ENCODE measurements at regions not wholly inside any gene's neighbourhood (a gene's known extent, or its start where the extent isn't known, plus 50 kb on each side); places are given as distances from the start of the nearest gene placed in this dataset.

DNA sequence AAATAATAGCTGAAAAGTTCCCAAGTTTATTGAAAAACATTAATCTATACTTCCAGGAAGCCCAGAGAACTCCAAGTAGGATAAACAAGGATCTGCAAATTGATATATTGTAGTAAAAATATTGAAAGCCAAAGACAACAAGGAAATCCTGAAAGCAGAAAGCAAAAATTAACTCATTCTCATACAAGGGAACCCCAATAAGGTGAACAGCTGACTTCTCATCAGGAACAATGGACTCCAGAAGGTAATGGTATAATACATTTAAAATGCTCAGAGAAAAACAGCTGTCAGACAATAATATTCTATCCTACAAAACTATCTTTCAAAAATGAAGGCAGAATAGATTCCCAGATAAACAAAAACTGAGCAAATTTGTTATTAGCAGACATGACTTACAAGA is 138.1 kb upstream of the BMP4 start:
- no peak for DNase-seq

DNA sequence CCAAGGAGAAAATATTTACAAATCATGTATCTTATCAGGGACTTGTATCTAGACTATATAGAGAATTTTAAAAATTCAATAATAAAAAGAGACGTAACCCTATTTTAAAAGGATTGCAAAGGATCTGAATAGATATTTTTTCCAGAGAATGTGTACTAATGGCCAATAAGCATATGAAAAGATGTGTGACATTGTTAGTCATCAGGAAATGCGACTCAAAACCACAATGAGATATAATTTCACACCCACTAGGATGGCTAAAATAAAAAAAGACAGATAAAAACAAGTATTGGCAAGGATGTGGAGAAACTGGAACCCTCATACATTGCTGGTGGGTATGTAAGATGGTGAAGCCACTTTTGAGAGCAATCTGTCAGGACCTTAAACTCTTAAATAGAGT is 141.9 kb upstream of the BMP4 start:
- DNase-seq: no peak

DNA sequence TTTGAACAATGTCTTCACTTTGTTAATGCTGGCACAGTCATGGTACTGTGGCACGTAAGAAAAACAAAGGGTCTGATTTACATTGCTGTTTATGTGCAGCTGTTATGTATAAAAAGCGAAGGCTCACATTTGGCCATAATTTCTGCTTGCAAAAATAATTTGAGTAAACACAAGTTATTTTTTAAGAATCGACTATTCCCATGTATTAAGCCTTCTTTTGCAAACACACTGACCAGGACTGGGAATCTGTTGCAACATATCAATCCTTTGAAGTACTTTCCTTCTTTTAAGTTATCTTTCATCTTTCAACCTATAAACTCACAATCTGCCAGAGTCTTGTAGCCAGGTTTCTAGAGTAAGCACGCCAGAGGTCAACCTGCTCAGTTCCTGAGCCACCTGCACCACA is 145.4 kb upstream of the BMP4 start:
- no peak for DNase-seq

DNA sequence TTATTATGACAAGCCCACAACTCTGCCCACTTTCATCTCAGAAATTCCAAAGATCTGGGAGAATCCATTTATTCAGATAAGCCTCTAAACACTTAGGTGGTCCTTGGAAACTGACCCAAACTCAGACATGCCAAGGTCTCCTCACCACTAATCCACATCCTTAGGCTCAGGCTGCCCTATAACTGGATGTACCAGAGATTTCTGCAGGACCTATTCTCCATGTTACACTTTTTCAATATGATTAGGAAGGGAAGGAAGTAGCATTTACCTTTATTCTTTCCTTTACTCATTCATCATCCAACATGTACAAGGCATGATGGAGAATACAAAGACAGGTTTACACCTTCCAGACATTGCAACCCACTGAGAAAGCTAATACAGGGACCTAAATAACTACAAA is 145.9 kb upstream of the BMP4 start:
- DNase-seq: no peak

DNA sequence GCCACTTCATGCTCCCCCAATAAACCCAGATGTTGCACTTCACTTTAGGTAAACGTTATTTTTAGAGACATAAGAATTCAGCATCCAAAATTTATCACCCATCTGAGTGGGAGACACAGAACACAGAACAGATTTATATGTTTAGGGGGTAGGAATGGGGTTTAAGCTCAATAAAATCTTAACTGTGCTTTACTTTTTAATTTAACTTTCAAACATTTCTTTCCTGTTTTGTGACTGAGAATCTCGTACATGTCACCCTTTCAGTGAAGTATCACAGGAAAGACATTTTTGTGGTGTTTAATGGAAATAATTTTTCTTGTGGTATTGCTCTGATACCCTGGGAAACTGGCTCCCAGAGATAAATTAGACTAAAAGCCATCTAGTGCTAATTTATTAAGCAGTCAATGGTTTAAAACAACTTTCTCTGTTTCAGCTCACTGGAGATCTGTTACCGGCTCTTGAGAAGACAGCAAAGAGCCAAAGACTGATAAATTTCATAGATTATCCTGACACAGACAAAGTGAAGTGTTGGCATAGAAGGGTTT is 148.0 kb upstream of the BMP4 start:
- no peak for DNase-seq

DNA sequence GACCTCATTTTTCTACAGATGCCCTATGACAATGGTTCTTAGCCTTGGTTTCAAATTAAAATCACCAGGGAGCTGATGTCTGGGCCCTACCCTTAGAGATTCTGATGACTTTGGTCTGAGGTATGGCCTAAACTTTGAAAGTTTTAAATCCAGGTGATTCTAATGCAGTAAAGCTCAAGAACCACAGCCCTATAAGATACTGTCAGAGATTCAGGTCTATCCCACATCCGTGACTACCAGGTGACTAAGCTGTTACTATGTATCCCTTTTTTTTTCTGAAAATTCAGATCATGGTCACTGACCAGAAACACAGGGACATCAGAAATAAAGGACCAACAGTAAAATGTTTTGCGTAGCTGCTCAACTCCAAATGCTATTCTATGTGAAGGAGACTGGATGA is 148.8 kb upstream of the BMP4 start:
- DNase-seq: no peak

DNA sequence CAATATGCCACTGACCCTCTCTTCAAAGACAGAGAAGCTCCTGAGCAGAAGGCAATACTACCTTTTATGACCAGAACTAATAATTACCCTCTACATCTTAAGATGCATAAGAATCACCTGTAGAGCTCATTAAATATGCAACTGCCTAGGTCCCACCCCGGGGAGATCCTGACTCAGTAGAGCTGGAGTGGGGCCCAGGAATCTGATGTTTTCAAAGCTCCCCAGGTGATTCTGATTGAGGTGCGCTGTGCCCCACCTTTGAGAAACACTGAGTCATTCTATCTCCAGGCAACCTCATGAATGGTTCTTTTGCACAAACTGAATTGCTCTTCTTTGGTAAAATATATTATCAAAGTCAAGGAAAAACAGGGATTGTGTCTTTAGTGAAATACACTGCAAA is 149.3 kb upstream of the BMP4 start:
- DNase-seq: no peak

DNA sequence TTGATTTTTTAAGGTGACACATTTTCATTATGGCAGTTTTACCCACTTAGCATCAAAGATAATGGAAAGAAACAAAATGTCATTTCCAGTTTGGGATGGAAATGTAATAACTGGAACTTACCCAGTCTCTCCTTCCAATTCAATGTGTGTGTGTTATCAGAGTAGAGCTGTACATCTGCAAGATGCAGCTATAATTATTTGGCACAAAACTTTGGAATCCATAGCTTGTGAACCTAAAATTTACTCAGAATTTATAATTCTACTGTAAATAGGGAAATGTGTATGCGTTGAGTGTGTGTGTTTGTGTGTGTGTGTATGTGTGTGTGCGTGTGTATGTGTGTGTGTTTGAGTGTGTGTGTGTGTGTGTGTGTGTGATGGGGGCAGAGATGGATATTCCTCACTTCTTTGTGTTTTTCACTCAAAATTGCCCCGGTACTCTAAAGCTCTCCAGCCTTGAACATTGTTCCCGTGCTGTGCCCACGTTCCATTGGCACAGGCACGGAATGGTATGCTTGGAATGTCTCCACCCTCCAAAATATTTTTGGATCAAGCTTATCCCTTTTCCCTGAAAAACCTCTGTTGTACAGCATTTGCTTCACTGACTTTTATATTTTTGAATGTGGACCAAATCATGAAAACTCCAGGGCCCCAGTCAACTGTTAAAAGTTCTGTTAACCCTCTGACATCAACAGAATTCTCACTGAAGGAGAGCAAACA is 150.2 kb upstream of the BMP4 start:
- DNase-seq: no peak

DNA sequence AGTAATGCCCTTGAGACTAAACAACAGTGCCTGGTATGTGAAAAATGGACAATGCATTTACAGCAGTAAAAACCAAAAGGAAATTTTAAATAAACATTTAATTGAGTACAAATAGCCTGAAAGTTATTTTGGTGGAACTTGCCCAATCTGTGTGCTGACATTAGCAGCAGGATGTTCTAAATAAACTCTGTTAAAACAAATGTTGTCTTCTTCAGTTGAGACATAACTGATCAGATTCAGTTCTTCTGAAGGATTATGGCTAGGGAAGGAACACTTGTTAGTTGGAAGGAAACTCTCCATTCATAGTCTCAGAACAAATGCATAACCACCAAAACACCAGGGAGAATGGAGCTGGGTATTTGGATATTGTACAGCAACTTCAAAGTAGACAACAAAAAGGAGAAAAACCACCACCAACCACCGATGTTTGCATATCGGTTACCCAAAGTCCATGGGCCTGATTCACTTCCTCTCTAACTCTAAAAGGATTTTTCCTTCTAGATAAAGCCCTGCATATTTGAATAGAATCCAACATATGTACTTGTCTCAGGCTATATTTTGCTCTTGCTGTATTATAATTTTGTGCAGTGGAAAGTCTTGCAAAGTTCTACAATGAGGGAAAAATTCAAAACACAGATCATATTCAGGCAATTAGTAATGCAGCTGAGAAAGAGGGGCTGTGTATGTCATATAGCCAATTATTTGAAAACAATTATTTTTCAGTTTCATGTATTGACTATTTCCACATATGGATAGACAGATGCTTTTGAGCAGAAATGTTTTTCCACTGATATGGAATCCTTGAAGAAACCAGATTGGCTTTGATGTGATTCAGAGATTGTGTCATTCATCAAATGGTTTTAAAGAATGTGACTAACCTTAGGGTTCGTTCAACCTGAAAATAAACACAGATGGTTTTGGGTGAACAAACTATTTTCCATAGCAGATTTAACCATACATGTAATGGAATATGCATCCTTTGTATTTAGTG is 152.2 kb upstream of the BMP4 start:
- DNase-seq: no peak

DNA sequence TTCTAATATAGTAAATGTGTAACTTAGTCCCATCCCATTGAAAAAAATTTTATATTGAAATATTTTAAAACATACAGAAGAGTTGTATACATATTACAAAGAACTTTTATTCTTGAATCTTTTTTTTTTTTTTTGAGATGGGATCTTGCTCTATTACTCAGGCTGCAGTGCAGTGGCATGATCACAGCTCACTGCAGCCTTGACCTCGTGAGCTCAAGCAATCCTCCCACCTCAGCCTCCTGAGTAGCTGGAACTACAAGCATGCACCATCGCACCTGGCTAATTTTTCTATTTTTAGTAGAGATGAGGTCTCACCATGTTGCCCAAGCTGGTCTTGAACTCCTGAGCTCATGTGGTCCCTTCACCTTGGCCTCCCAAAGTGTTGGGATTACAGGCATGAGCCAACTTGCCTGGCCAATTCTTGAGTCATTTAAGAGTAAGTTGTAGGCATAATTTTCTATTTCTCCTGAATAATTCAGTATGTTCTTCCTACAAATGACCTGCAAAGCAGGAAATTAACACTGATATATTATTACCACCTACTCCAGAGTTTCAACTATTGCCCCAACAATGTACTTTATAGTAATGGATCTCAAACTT is 153.0 kb upstream of the BMP4 start:
- DNase-seq: no peak

DNA sequence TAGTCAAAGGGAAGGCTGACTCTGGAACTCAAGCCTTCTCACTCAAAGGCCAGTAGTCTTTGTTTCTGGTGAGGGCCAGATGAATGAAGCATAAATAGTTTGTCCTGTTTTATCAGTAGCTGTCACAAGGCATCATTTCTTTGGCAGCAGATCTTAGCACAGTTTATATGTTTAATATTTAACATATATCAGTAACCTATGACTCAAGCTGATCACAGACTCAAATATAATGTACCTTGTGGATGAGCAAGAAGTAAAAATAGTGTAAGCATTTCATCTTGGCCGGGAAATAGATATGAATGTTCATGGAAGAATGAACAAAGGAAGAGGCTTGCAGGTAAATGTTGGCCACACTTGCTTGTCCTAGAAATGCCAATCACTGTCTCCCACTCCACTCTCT is 158.3 kb upstream of the BMP4 start:
- no peak for DNase-seq

DNA sequence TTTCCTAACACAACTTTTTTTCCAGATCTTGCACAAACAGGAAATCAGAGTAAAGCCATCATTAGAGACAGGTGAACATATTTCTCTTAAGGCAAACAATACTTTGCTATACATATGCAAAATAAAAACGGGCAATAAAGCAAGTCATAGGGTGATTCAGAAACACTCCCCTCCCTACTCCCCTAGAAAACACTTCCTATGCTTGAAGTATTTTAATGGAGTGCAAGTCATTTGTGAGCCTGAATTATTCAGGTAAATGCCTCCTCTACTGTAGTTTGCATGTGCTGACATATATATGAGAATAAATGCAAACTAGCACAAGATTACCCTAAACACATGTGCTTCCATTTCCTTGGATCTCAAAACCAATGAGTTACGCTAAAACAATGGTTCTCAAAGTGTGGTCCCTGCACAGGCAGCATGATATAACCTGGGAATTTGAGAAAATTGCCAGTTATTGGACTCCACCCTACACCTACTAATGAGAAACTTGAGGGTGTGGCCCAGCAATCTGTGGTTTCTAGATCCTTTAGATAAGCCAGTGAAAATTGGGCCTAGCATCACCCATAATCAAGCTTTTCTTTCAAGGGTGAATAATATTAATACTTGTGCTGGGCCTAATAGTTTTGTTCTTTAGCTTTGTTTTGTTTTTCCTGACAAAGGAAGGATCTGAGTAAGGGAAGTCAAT is 159.7 kb upstream of the BMP4 start:
- DNase-seq: no peak

DNA sequence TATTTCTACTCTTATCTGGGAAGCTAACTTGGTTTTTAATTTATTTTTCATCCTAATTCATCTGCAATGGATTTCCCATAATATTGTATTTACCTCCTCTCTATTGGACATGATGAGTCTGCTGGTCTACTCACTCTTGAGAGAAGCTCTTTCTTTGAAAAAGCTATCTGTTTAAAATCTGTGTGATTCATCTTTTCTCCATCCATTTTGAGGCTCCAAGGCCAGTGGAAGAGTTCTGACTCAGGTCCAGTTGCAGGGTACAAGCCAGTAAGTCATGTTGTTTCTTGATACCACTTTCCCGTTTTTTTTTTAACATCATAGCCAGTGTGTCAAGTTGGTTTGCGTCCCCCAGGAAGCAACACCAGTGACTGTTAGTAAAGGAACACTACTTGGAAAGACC is 160.3 kb upstream of the BMP4 start:
- no peak for DNase-seq

DNA sequence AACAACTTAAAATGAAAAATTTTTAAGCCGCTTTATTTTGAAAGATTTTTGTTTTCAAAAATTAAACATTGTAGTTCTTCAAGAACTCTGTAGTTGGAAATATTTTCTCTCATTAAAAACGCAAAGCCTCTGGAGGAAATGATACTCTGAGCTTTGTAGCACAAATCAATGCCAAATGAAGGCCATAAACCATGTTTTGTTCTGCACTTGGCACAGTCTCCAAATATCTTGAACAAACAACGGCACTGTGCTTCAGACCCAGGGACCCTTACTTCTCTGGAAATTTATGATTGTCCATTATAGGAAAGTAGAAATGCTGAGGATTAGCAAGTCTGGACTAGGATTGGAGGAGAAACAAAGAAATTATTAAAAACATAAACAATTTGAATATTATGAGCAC is 160.8 kb upstream of the BMP4 start:
- DNase-seq: no peak

DNA sequence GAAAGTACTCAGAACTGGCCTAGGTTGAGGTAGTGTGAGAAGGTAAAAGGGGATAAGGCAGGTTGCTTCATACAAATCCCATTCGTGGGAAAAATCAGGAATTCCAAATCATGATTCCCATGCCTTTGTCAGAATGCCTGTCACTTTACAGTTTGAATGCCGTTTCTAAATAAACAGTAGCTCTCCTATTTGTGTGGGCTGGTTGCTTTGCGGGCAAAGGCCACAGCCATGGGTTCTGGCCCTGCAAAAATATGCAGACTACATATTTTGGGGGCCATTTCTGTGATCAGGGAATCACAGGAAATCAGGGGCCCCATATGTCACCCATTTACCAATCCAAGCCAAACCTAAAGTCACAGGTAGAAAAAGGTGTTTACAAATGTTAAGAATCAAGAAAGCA is 161.3 kb upstream of the BMP4 start:
- no peak for DNase-seq

DNA sequence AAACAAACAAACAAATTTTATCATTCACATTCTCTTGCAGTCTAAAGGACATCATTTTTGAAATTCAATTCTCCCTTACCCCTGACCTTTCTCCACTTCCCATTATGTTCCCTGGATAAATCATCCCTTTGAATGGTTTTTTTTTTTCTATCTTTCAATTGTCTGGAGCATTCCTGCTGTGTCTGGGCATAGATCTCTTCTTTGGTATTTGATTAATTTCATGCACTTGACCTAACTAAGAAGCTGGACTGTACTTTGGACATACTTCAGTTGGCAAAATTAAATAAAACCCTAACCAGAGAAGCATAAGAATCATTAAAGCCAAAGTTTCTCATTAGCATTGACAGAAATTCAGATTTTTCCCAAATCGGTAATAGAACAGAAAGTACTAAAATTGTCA is 163.6 kb upstream of the BMP4 start:
- DNase-seq: no peak

DNA sequence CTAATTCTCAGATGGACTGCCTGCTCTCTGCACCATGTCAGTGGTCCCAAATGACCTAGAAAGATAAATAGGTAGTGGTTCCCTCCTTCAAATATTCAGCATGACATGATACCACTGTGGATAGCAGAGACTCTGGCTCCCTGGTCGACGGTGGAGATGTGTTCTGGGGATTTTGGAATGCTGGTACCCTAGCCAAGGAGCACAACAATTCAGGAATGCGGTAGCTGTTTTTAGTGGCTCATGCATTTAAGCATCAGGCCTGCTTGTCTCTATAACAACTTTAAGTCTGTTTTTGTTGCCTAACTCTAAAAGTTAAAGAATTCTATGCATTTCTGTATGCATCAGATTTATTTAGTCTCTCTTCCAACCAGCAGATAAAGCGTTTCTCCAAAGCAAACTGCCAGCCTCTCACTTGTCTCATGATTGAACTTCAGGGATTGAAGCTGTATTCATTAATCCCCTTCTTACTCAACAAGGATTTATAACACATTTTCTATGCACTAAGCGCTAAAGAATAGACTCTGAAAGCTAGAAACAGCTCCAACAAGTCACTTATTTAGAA is 164.9 kb upstream of the BMP4 start:
- DNase-seq: no peak

DNA sequence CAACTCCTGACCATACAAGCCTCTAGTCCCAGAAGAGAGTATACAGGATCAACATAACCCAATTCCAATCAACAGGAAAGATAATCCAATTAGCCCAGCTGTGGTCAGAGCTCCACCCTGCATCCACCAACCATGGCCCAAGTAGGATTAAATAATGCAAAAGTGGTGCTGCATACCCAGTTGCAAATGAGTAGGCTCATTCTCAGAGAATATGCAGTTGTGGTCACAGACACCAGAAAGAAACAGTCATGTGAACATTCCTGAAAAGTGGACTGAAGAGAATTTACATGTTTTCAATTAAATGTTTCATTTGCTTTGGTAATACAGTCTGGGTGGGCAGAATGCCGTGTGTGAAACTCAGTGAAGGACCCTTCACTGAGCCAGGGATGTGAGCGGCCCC is 167.2 kb upstream of the BMP4 start:
- no peak for DNase-seq

DNA sequence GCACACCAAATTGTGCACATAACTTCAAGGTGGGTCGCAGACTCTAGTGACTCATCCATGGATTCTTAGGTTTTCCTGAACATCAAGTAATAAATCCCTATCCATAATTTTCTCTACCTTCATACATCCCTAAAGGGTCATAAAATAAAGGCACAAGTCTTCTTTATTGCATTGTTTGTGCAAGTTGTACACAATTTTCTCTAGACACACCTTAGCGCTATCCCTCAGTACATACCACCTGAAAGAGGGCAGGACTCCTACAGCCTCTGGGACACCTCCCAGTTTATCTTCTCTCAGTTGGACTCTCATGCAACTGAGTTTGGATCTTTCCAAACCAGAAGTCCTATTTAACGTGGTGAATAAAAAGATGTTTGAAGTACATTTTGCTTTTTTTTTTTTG is 168.5 kb upstream of the BMP4 start:
- no peak for DNase-seq

DNA sequence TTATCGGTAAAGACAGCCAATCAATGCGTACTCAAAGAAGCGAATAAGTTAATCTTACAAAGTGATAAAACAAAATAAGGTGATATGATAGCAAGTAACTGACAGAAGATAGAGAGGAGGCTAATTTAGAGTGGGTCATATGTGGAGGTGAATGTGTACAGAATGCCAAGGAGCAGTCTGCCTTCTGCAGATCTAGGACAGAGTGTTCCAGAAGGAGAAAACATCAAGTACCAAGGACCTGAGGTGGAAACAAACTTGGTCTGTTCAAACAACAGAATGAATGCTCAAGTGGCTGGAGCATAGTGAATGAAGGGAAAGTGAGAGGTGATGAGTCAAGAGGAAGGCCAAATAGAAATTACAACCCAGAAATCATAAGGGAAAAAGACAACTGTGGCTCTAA is 170.3 kb upstream of the BMP4 start:
- no peak for DNase-seq

DNA sequence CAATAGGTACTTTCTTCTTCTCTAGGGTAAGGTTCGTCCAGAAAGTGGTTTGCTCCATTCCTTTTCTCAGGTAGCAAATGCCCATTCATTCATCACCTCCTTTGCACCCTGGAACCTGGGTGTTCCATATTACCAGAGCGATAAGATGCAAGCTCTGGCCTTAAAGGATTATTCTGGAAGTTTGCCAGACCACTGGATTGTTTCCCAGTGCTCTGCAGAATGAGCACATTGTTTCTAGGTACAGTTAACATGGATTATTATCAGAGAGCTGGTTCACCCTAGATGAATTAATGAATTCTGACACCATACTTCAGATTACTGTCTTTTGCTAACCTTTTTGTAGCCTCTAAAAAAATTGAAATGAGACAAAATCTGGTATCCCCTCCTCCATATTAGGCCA is 170.9 kb upstream of the BMP4 start:
- DNase-seq: no peak

DNA sequence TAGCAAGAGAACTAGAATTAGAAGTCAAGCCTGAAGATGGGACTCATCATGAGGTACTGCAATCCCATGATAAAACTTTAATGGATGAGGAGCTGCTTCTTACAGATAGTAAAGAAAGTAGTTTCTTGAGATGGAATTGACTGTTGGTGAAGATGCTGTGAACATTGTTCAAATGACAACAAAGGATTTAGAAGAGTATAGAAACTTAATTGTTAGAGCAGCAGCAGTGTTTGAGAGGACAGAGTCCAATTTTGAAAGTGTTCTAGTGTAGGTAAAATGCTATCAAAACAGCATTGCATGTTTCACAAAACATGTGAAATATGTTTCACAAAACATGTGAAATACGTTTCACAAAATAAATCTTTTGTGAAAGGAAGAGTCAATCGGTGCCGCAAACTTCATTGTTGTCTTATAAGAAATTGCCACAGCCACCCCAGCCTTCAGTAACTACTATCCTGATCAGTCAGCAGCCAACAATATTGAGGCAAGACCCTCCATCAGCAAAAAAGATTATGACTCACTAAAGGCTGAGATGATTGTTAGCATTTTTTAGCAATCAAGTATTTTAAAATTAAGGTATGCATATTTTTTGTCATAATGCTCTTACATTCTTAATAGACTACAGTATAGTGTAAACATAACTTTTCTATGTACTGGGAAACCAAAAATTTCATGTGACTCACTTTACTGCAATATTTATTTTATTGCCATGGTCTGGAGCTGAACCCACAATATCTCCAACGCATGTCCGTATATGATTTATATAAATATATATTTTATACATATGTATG is 173.4 kb upstream of the BMP4 start:
- no peak for DNase-seq

Data from NCI-H2171 (cell line).